Astrocyte of the cerebellum (primary cell): ENCODE measurements at regions not wholly inside any gene's neighbourhood (a gene's known extent, or its start where the extent isn't known, plus 50 kb on each side); places are given as distances from the start of the nearest gene placed in this dataset.
A peak's percentile ranks its signal among the peaks of the same experiment; 100 is the strongest.

ENCODE experiments used
- DNase-seq: peaks from one replicate; pipeline ENCODE4 v3.0.0-alpha.2; 2011; ENCODE audit warnings: low read depth
- H3K4me3 ChIP-seq: 2 replicates; pipeline ENCODE4 v1.5.1; 2011; ENCODE audit warnings: mild to moderate bottlenecking, low read depth, low read length, moderate library complexity
- in situ Hi-C: cut with HindIII; loops from 2 replicates; pipeline ENCODE4 v1.10.0; 2017; ENCODE audit warnings: low sequenced_read_pairs
- TF ChIP-seq, protein P1 (sequence below): IDR thresholded peaks from 2 replicates; pipeline ENCODE4 v1.5.1; 2012; ENCODE audit warnings: low read length, low read depth, moderate library complexity, mild to moderate bottlenecking; ENCODE audit errors: missing control alignments

DNA sequence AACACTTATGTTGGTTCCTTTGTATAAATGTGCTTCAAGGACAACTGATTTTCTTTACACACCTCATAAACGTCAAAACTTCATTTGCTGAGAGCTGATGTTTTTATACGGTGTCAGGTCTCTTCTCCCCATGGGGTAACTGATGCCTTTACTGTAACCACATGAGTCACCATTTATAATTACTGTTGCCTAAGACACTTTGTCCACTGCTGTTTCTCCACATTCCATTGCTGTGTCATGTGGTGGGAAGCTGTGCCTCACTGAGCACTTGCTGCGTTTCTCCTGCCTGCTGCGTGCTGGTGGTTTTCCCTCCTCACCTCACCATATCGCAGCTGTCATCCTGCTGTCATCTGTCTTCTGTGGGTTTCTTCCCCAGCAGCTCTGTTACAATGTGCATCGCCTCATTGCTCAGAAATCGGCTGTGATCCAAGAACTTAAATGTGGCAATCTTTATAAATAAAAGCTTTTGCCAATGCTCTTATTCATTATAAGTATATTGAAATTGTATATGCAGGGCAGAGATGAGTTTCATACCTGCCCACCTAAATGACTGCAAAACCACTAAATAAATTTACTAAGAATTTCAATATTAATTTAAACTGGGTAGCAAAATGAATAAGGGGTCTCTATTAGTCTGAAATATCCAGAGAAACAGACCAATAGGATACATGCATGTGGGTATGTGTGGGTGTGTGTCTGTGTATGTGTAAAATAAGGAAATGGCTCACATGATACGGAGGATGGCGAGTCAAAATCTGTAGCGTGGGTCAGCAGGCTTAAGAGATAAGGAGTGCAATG, 547.0 kb upstream of the SLITRK5 start:
- DNase-seq, result peak; percentile 100
- H3K4me3 ChIP-seq, result no peak overlapping the region
- in situ Hi-C loops, result no loop called here
- TF ChIP-seq, protein P1, sequence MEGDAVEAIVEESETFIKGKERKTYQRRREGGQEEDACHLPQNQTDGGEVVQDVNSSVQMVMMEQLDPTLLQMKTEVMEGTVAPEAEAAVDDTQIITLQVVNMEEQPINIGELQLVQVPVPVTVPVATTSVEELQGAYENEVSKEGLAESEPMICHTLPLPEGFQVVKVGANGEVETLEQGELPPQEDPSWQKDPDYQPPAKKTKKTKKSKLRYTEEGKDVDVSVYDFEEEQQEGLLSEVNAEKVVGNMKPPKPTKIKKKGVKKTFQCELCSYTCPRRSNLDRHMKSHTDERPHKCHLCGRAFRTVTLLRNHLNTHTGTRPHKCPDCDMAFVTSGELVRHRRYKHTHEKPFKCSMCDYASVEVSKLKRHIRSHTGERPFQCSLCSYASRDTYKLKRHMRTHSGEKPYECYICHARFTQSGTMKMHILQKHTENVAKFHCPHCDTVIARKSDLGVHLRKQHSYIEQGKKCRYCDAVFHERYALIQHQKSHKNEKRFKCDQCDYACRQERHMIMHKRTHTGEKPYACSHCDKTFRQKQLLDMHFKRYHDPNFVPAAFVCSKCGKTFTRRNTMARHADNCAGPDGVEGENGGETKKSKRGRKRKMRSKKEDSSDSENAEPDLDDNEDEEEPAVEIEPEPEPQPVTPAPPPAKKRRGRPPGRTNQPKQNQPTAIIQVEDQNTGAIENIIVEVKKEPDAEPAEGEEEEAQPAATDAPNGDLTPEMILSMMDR, result no peak

DNA sequence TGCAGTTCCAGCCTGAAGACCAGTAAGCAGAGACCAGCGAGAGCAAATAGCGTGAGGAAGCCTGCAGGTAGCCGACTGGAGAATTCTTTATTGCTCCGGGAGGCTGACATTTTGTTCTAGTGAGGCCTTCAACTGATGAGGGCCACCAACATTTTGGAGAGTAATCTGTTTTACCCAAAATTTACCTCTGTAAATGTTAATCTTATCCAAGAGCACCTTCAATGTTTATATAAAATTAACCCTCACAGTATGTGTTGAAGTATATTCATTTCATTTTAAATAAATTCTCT, 546.4 kb upstream of the SLITRK5 start:
- no peak overlapping the region for H3K4me3 ChIP-seq
- DNase-seq, result no peak
- TF ChIP-seq, protein P1, result no peak
- in situ Hi-C loops, result no loop called here

DNA sequence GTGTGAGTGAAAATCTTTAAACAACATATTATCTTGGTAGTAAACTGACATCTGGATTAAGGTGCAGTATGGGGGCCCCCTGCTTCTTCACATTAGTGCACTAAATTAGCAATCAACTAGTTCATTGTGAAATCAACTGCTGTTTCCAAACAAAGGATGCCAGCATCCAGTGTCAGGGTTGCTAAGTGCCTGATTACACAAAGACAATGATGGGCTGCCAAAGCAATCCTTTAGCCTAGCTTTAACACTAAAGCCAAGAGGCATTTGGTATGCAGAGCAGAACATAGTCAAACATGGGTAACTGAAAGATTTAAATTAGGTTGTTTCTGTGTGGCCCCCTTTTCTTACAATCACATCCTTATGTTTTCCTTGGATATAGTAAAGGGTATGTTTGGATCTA, 543.1 kb upstream of the SLITRK5 start:
- in situ Hi-C loops, result no loop called here
- DNase-seq, result peak; percentile 28
- no peak overlapping the region for H3K4me3 ChIP-seq
- TF ChIP-seq, protein P1, result no peak

GRCh38 chr13:87128491-87128890, 542.7 kb upstream of the SLITRK5 start:
- in situ Hi-C loops, result no loop called here
- DNase-seq, result no peak
- TF ChIP-seq, protein P1, result no peak
- no peak overlapping the region for H3K4me3 ChIP-seq

DNA sequence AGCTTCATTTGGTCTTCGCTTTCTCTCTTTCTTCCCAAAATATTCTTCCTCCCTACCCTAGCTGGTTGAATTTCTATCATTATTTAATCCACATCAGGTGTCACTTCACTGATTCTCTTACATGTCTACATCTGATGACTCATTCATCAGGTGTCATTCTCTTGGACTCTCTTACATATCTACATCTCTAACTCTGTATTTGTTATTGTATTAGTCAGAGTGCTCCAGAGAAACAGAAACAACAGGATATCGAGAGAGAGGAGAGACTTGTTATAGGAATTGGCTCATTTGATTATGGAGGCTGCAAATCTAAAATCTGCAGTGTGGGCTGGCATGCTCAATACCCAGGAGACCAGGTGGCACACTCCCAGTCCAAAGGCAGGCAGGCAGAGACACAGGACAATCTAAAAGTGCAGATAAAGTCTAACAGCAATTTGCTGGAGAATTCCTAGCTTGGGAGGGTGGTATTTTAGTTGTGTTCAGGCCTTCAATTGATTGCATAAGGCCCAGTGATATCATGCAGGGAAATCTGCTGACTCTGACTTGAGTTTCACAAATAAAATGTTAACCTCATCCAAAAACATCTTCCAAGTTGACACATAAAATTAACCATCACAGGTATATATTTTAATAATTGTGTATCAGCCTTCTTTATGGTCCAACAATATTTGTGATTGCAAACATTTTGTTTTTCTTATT, 541.4 kb upstream of the SLITRK5 start:
- TF ChIP-seq, protein P1, result no peak
- in situ Hi-C loops, result no loop called here

DNA sequence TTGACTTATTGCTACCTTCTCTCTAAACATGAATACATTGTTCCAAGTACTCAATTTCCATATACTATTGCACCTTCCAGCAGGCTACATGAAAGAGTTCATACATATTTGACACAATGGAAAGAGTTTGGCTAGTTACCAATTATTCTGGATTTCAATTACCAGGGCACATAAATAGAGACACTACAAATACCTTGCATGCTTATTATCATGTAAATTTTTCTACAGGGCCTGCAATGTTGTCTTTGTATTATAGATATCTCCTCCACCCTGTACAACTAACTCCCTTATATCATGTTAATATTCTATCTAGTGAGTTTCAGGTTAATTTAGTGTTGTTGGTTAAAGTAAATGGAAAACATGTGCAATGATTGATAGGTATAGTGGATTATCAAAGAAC, 540.7 kb upstream of the SLITRK5 start:
- no peak overlapping the region for H3K4me3 ChIP-seq
- TF ChIP-seq, protein P1, result no peak
- DNase-seq, result no peak
- in situ Hi-C loops, result no loop called here

More for the DNA sequence above, 541.4 kb upstream of the SLITRK5 start:
- no peak for DNase-seq
- H3K4me3 ChIP-seq, result no peak overlapping the region
